Naive thymus-derived CD8-positive, alpha-beta T cell (primary cell): ENCODE measurements at regions not wholly inside any gene's neighbourhood (a gene's known extent, or its start where the extent isn't known, plus 50 kb on each side); places are given as distances from the start of the nearest gene placed in this dataset.
"Not testable (repeated sequence)": the region's sequence is repeated elsewhere in the genome, so short reads cannot be mapped to it uniquely, and the experiment has no call there.

Source experiments
- ATAC-seq, 2 donors: fragments of 150-1000 bp; cut with Tn5 transposase in 1 of 2; sonication (Bioruptor Pico), chemical (Tn5 transposase) in 1 of 2; 1 replicate in 1 of 2; 2 replicates in 1 of 2; pipeline ENCODE4 v1.10.0; 2021; ENCODE audit warnings: mild to moderate bottlenecking in 2 of 2, moderate library complexity in 2 of 2
- POLR2A ChIA-PET: fragments of 350-600 bp; sonication (Branson Sonifier 250); formaldehyde crosslinking; loops from one replicate; lab custom pipeline; 2021; ENCODE audit warnings: antibody characterized with exemption; lab: Charles Lee
- DNase-seq, 10 donors: peaks; one replicate each; pipeline versions ENCODE4 v3.0.0 to v3.0.0-alpha.2; 2020 to 2022
- H3K27ac Mint-ChIP-seq, 10 donors: one replicate each; pipeline ENCODE4 v1.8.0; 2020 to 2022; ENCODE audit warnings: mild to moderate bottlenecking in 10 of 10, mixed read lengths in 10 of 10, moderate library complexity in 4 of 10, inconsistent platforms in 1 of 10
- H3K27me3 Mint-ChIP-seq, 5 donors: one replicate each; pipeline ENCODE4 v1.8.0; 2021 to 2022; ENCODE audit warnings: mixed read lengths in 5 of 5
- H3K36me3 Mint-ChIP-seq, 3 donors: one replicate each; pipeline ENCODE4 v1.8.0; 2020 to 2022; ENCODE audit warnings: mixed read lengths in 3 of 3, mild to moderate bottlenecking in 2 of 3, inconsistent platforms in 1 of 3
- H3K4me1 Mint-ChIP-seq, 4 donors: one replicate each; pipeline ENCODE4 v1.8.0; 2021 to 2022; ENCODE audit warnings: mixed read lengths in 4 of 4
- H3K4me3 Mint-ChIP-seq, 10 donors: one replicate each; pipeline ENCODE4 v1.8.0; 2020 to 2022; ENCODE audit warnings: mild to moderate bottlenecking in 10 of 10, mixed read lengths in 10 of 10, moderate library complexity in 6 of 10, inconsistent platforms in 1 of 10
- H3K9me3 Mint-ChIP-seq, 9 donors: one replicate each; pipeline ENCODE4 v1.8.0; 2020 to 2022; ENCODE audit warnings: mixed read lengths in 9 of 9, mild to moderate bottlenecking in 3 of 9, inconsistent platforms in 1 of 9, moderate library complexity in 1 of 9

- H3K27ac Mint-ChIP-seq, POLR2A ChIA-PET, ATAC-seq: not testable (repeated sequence)
These were observed 596.5 kb upstream of the DEFB115 start for GRCh38 chr20:30660982-30661381.

GRCh38 chr20:30668418-30668817 is 589.0 kb upstream of the DEFB115 start:
- H3K4me3 Mint-ChIP-seq, H3K27ac Mint-ChIP-seq, H3K9me3 Mint-ChIP-seq, ATAC-seq, H3K36me3 Mint-ChIP-seq, H3K4me1 Mint-ChIP-seq, H3K27me3 Mint-ChIP-seq, DNase-seq, POLR2A ChIA-PET: not testable (repeated sequence)

More at GRCh38 chr20:30660982-30661381, 596.5 kb upstream of the DEFB115 start:
- H3K4me1 Mint-ChIP-seq, DNase-seq, H3K36me3 Mint-ChIP-seq, H3K4me3 Mint-ChIP-seq, H3K27me3 Mint-ChIP-seq: not testable (repeated sequence)
- peaks cover 0 to 22% (median 3%) of the 10 kb centered on the region in 9 donors for H3K9me3 Mint-ChIP-seq

- ATAC-seq, DNase-seq, H3K9me3 Mint-ChIP-seq, H3K27ac Mint-ChIP-seq, H3K27me3 Mint-ChIP-seq, H3K4me1 Mint-ChIP-seq, POLR2A ChIA-PET, H3K4me3 Mint-ChIP-seq, H3K36me3 Mint-ChIP-seq: not testable (repeated sequence)
These were observed 588.0 kb upstream of the DEFB115 start for GRCh38 chr20:30669330-30670029.

- POLR2A ChIA-PET, H3K27me3 Mint-ChIP-seq, ATAC-seq, H3K36me3 Mint-ChIP-seq, H3K4me1 Mint-ChIP-seq, DNase-seq, H3K4me3 Mint-ChIP-seq, H3K27ac Mint-ChIP-seq, H3K9me3 Mint-ChIP-seq: not testable (repeated sequence)
These were observed 586.3 kb upstream of the DEFB115 start for GRCh38 chr20:30671120-30671519.

GRCh38 chr20:30675988-30676564 is 581.4 kb upstream of the DEFB115 start:
- H3K4me1 Mint-ChIP-seq, POLR2A ChIA-PET, H3K4me3 Mint-ChIP-seq, DNase-seq, H3K27me3 Mint-ChIP-seq, H3K27ac Mint-ChIP-seq, H3K36me3 Mint-ChIP-seq, ATAC-seq: not testable (repeated sequence)
- peaks cover 0 to 12% (median 2%) of the 10 kb centered on the region in 9 donors for H3K9me3 Mint-ChIP-seq

- H3K4me1 Mint-ChIP-seq, POLR2A ChIA-PET, H3K36me3 Mint-ChIP-seq, H3K4me3 Mint-ChIP-seq, H3K9me3 Mint-ChIP-seq, ATAC-seq, H3K27ac Mint-ChIP-seq, DNase-seq, H3K27me3 Mint-ChIP-seq: not testable (repeated sequence)
These were observed 575.2 kb upstream of the DEFB115 start for GRCh38 chr20:30682236-30682635.

- ATAC-seq, H3K4me1 Mint-ChIP-seq, H3K36me3 Mint-ChIP-seq, DNase-seq, H3K4me3 Mint-ChIP-seq, H3K27me3 Mint-ChIP-seq, H3K27ac Mint-ChIP-seq: not testable (repeated sequence)
- POLR2A ChIA-PET = interaction anchor here (0.6 kb wide), 1 partner anchor 10 kb away, joined by 3 read pairs; no protein-coding TSS in a partner anchor
- H3K9me3 Mint-ChIP-seq = peaks cover 0 to 15% (median 0%) of the 10 kb centered on the region in 9 donors
These were observed 544.6 kb upstream of the DEFB115 start for GRCh38 chr20:30712861-30713260.

- H3K27ac Mint-ChIP-seq, H3K9me3 Mint-ChIP-seq, ATAC-seq, H3K27me3 Mint-ChIP-seq, POLR2A ChIA-PET, DNase-seq, H3K4me1 Mint-ChIP-seq, H3K4me3 Mint-ChIP-seq, H3K36me3 Mint-ChIP-seq: not testable (repeated sequence)
These were observed 537.9 kb upstream of the DEFB115 start for GRCh38 chr20:30719415-30720199.

GRCh38 chr20:30723511-30723910 is 534.0 kb upstream of the DEFB115 start:
- H3K4me1 Mint-ChIP-seq, DNase-seq, H3K27ac Mint-ChIP-seq, H3K36me3 Mint-ChIP-seq, ATAC-seq, H3K9me3 Mint-ChIP-seq: not testable (repeated sequence)
- POLR2A ChIA-PET = interaction anchor here (0.6 kb wide), 1 partner anchor 11 kb away, joined by 3 read pairs; no protein-coding TSS in a partner anchor
- H3K4me3 Mint-ChIP-seq = peak overlapping the region in 5 of 10 donors; percentile 47 to 75 (median 63)
- H3K27me3 Mint-ChIP-seq = peaks cover 0 to 12% (median 3%) of the 10 kb centered on the region in 5 donors

GRCh38 chr20:30723934-30724687 is 533.4 kb upstream of the DEFB115 start:
- H3K4me1 Mint-ChIP-seq, H3K9me3 Mint-ChIP-seq, DNase-seq, POLR2A ChIA-PET, ATAC-seq, H3K36me3 Mint-ChIP-seq, H3K27ac Mint-ChIP-seq: not testable (repeated sequence)
- Mint-ChIP-seq H3K27me3 (peaks cover 0 to 12% (median 3%) of the 10 kb centered on the region in 5 donors), H3K4me3 (peak overlapping the region in 6 of 10 donors; percentile 47 to 75 (median 58))

- H3K27ac Mint-ChIP-seq, H3K36me3 Mint-ChIP-seq, POLR2A ChIA-PET, H3K4me1 Mint-ChIP-seq, ATAC-seq, DNase-seq, H3K27me3 Mint-ChIP-seq, H3K9me3 Mint-ChIP-seq: not testable (repeated sequence)
- H3K4me3 Mint-ChIP-seq = peak overlapping the region in 2 of 10 donors; percentile 7 to 51
These were observed 532.8 kb upstream of the DEFB115 start for GRCh38 chr20:30724688-30725074.

- H3K4me1 Mint-ChIP-seq, ATAC-seq, H3K27me3 Mint-ChIP-seq, H3K36me3 Mint-ChIP-seq, DNase-seq, H3K9me3 Mint-ChIP-seq, H3K27ac Mint-ChIP-seq, POLR2A ChIA-PET, H3K4me3 Mint-ChIP-seq: not testable (repeated sequence)
These were observed 532.3 kb upstream of the DEFB115 start for GRCh38 chr20:30725188-30725587.
